K562 (cell line): ENCODE measurements at regions not wholly inside any gene's neighbourhood (a gene's known extent, or its start where the extent isn't known, plus 50 kb on each side); places are given as distances from the start of the nearest gene placed in this dataset.

ENCODE experiments used
- ATAC-seq: fragments of 200-7000 bp; cut with Tn5 transposase; 3 replicates; pipeline ENCODE4 v1.9.1; 2020; ENCODE audit warnings: moderate library complexity
- BruUV-seq: library from RNA; stranded (reverse); fragments of 400-500 nt; replicated peaks from 2 replicates; lab custom pipeline; 2021; lab: Mats Ljungman, UMichigan
- CTCF ChIA-PET: fragments of 300-600 bp; formaldehyde crosslinking; extraction: SDS; loops from one replicate; lab custom pipeline; 2021; ENCODE audit warnings: low intra/inter-chr PET ratio; lab: Yijun Ruan, JAX
- POLR2A ChIA-PET: fragments of 300-600, 350-650 bp; sonication (Branson Sonifier 250); formaldehyde crosslinking; extraction: SDS; loops from one replicate; lab custom pipeline; 2021; ENCODE audit warnings: antibody characterized with exemption, inconsistent platforms; lab: Yijun Ruan, JAX
- DNase-seq, 4 experiments: peaks; one replicate each; pipeline versions ENCODE4 v3.0.0 to v3.0.0-alpha.2; 2011 to 2018; ENCODE audit warnings: low spot score in 3 of 4, mixed read lengths in 3 of 4; ENCODE audit errors: extremely low read depth in 1 of 4
- FAIRE-seq: peaks from 2 replicates; lab custom pipeline; 2011; peaks lifted over from hg19 to GRCh38; lab: Jason Lieb, UNC
- H2AFZ ChIP-seq: 2 replicates; pipeline ENCODE4 v1.6.0; 2011; ENCODE audit warnings: low read depth, low read length, control low read depth, inconsistent platforms
- H3K27ac ChIP-seq: fragments of 200-600 bp; 3 replicates; pipeline ENCODE4 v1.8.0; 2011; ENCODE audit warnings: low read depth, mild to moderate bottlenecking, control low read depth, inconsistent platforms, low read length, moderate library complexity, mixed read lengths; ENCODE audit errors: extremely low read depth
- H3K27me3 ChIP-seq, 2 experiments: fragments of 300-600 bp in 1 of 2; 2 replicates in 1 of 2; 3 replicates in 1 of 2; pipeline versions ENCODE4 v1.6.0 to v1.8.0; 2011; ENCODE audit warnings: inconsistent platforms in 2 of 2, low read length in 2 of 2, mild to moderate bottlenecking in 1 of 2, mixed read lengths in 1 of 2, moderate library complexity in 1 of 2; ENCODE audit not compliant: control insufficient read depth in 2 of 2, insufficient read depth in 2 of 2
- H3K36me3 ChIP-seq: fragments of 300-600 bp; 3 replicates; pipeline ENCODE4 v1.8.0; 2011; ENCODE audit warnings: mild to moderate bottlenecking, low read length, inconsistent platforms; ENCODE audit not compliant: control insufficient read depth, insufficient read depth
- H3K4me1 ChIP-seq, 2 experiments: fragments of 200-600 bp in 1 of 2; replicated peaks in 1 of 2; 2 replicates in 1 of 2; 3 replicates in 1 of 2; pipeline versions ENCODE4 v1.5.1 to v1.8.0; 2011; ENCODE audit warnings: inconsistent platforms in 2 of 2, low read length in 2 of 2, mild to moderate bottlenecking in 1 of 2, mixed read lengths in 1 of 2, moderate library complexity in 1 of 2; ENCODE audit not compliant: control insufficient read depth in 2 of 2, insufficient read depth in 2 of 2
- H3K4me2 ChIP-seq: 2 replicates; pipeline ENCODE4 v1.6.1; 2011; ENCODE audit warnings: low read length, control low read depth, inconsistent platforms, mixed read lengths; ENCODE audit not compliant: insufficient read depth
- H3K4me3 ChIP-seq: fragments of 200-600 bp; sonication (generic), shearing (Covaris generic); 2 replicates; pipeline ENCODE4 v1.5.1; 2016; ENCODE audit warnings: control low read depth, inconsistent platforms
- H3K79me2 ChIP-seq: fragments of 200-600 bp; 3 replicates; pipeline ENCODE4 v1.8.0; 2011; ENCODE audit warnings: low read length, inconsistent platforms; ENCODE audit not compliant: control insufficient read depth, insufficient read depth
- H3K9ac ChIP-seq, 2 experiments: 2 replicates each; pipeline versions ENCODE4 v1.6.0 to v1.6.1; 2011; ENCODE audit warnings: low read depth in 2 of 2, low read length in 2 of 2, control low read depth in 1 of 2, inconsistent platforms in 1 of 2, mild to moderate bottlenecking in 1 of 2, mixed read lengths in 1 of 2; ENCODE audit not compliant: insufficient read depth in 1 of 2
- H3K9me1 ChIP-seq: one replicate; pipeline ENCODE4 v1.6.0; 2011; ENCODE audit warnings: inconsistent platforms, mild to moderate bottlenecking, low read length, moderate library complexity; ENCODE audit not compliant: control insufficient read depth, insufficient read depth
- H3K9me3 ChIP-seq: replicated peaks from 2 replicates; pipeline ENCODE4 v1.5.1; 2011; ENCODE audit warnings: low read depth, low read length, inconsistent platforms; ENCODE audit not compliant: control insufficient read depth, insufficient read depth
- H4K20me1 ChIP-seq: replicated peaks from 2 replicates; pipeline ENCODE4 v1.6.1; 2011; ENCODE audit warnings: low read length, inconsistent platforms, mixed read lengths; ENCODE audit not compliant: control insufficient read depth, insufficient read depth
- CBX2 ChIP-seq: fragments of 200-600 bp; sonication (generic); IDR thresholded peaks from one replicate; pipeline ENCODE4 v1.6.1; 2012; ENCODE audit warnings: mild to moderate bottlenecking, low read length, inconsistent platforms; ENCODE audit not compliant: insufficient read depth, poor library complexity, severe bottlenecking
- HMG20A ChIP-seq: fragments of 450-650 bp; formaldehyde crosslinking; conservative IDR thresholded peaks from 2 replicates; pipeline ENCODE4 v1.4.0; 2020; ENCODE audit warnings: mild to moderate bottlenecking, mixed read lengths
- IRF2 ChIP-seq: sonication (generic); formaldehyde crosslinking; IDR thresholded peaks from 2 replicates; pipeline ENCODE4 v1.8.1; 2022; ENCODE audit warnings: mild to moderate bottlenecking, missing genetic modification reagents
- JUND ChIP-seq, 2 experiments: IDR thresholded peaks; 2 replicates in 1 of 2; 3 replicates in 1 of 2; pipeline ENCODE4 v1.6.1; 2011; ENCODE audit warnings: borderline replicate concordance in 2 of 2, low read depth in 2 of 2, low read length in 2 of 2, improper control_type of control experiment in 1 of 2, missing biosample characterization in 1 of 2, missing genetic modification characterization in 1 of 2, missing genetic modification reagents in 1 of 2
- PHTF2 ChIP-seq: fragments of 250-450 bp; sonication (Bioruptor Pico); IDR thresholded peaks from 2 replicates; pipeline ENCODE4 v1.5.0; 2021; ENCODE audit warnings: mild to moderate bottlenecking
- RFX1 ChIP-seq: fragments of 450-650 bp; IDR thresholded peaks from 2 replicates; pipeline ENCODE4 v1.6.1; 2016; ENCODE audit warnings: mild to moderate bottlenecking, moderate library complexity
- SLC30A9 ChIP-seq: fragments of 250-450 bp; sonication (Bioruptor Pico); IDR thresholded peaks from 2 replicates; pipeline ENCODE4 v1.8.0; 2022; ENCODE audit warnings: mild to moderate bottlenecking, moderate library complexity
- SMAD4 ChIP-seq: fragments of 250-450 bp; sonication (Bioruptor Pico); conservative IDR thresholded peaks from 2 replicates; pipeline ENCODE4 v1.8.0; 2021; ENCODE audit warnings: inconsistent platforms, mild to moderate bottlenecking, moderate library complexity
- SMARCE1 ChIP-seq: fragments of 450-650 bp; IDR thresholded peaks from 2 replicates; pipeline ENCODE4 v1.7.1; 2016; ENCODE audit warnings: mild to moderate bottlenecking
- XRCC3 ChIP-seq: fragments of 450-650 bp; IDR thresholded peaks from 2 replicates; pipeline ENCODE4 v1.6.1; 2017; ENCODE audit warnings: mild to moderate bottlenecking, moderate library complexity
- ZBTB7A ChIP-seq: IDR thresholded peaks from 2 replicates; pipeline ENCODE4 v1.6.1; 2011; ENCODE audit warnings: low read depth, mild to moderate bottlenecking, low read length, moderate library complexity, borderline replicate concordance; ENCODE audit not compliant: control insufficient read depth
- ZNF766 ChIP-seq: fragments of 200-800 bp; sonication (Bioruptor generic); conservative IDR thresholded peaks from 2 replicates; pipeline ENCODE4 v1.6.1; 2016; ENCODE audit warnings: missing genetic modification characterization, missing compliant biosample characterization
- ZNF780A ChIP-seq: fragments of 250-450 bp; sonication (Bioruptor Pico); IDR thresholded peaks from 2 replicates; pipeline ENCODE4 v1.5.0; 2021; ENCODE audit warnings: mild to moderate bottlenecking
- WGBS: fragments of 100-300 bp; shearing (Covaris generic); methylation state at CpG from one replicate; pipeline ENCODE4 v1.1.6; 2016; ENCODE audit warnings: low coverage, mixed read lengths; ENCODE audit not compliant: insufficient coverage; ENCODE audit errors: missing lambda C conversion rate; 5-methylcytosine and 5-hydroxymethylcytosine counted together
- in situ Hi-C: fragments of 300-500 bp; cut with MboI; formaldehyde crosslinking; loops from 4 replicates; pipeline ENCODE4 v1.15.0; 2018; ENCODE audit warnings: inconsistent platforms, mixed read lengths
- intact Hi-C: fragments of 100-400 bp; cut with micrococcal nuclease; formaldehyde crosslinking; loops from 2 replicates; pipeline ENCODE4 v1.14.2; 2022

DNA sequence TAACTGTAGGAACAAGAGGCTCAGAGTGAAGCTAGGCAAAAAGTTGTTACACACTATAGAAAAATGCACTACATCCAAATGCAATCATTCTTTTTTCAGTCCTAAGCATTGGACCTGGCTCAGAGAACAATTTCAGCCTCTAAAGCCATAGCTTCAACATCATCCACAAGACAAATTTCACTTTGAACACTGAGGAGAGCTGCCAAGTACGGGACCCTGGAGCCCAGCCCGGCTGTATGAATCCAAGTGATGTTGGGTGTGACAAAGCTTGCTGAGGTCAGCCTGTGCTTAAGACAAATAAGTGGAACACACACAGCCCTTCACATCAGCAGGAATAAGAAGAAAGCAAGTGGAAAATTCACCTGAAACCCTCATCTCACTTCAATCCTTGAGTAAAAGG is 233.1 kb upstream of the PFKP start:
- no peaks in the 10 kb centered on the region for H4K20me1 ChIP-seq
- 0% methylated on average over 2 of the region's 2 CpGs for WGBS
- FAIRE-seq (no peak), DNase-seq (no peak), ATAC-seq (no peak)
- in situ Hi-C loops: no loop called here
- H3K9me1 ChIP-seq: no peaks in the 10 kb centered on the region
- intact Hi-C loops: no loop called here
- H3K27ac ChIP-seq: no peak overlapping the region
- no peak overlapping the region for H2AFZ ChIP-seq
- TF ChIP-seq CBX2 (no peak), JUND (IDR thresholded peaks at IDR 0.05; ENCODE audit: borderline replicate concordance, low read depth, low read length) (no peak), JUND (tag; IDR thresholded peaks at IDR 0.05; ENCODE audit: borderline replicate concordance, low read depth, low read length) (no peak), ZNF766 (CRISPR knock-in tag) (no peak), SMARCE1 (no peak), SMAD4 (CRISPR knock-in tag) (no peak), XRCC3 (no peak), RFX1 (no peak), PHTF2 (CRISPR knock-in tag) (no peak), HMG20A (CRISPR knock-in tag) (no peak), SLC30A9 (no peak), ZNF780A (CRISPR knock-in tag) (no peak), IRF2 (CRISPR knock-in tag) (no peak), ZBTB7A (no peak)
- H3K4me2 ChIP-seq: no peak overlapping the region
- ChIA-PET CTCF (no interaction called here), POLR2A (no interaction called here)
- H3K79me2 ChIP-seq: no peaks in the 10 kb centered on the region
- H3K4me3 ChIP-seq: no peak overlapping the region
- H3K36me3 ChIP-seq: no peaks in the 10 kb centered on the region
- H3K9me3 ChIP-seq: no peaks in the 10 kb centered on the region
- BruUV-seq: no TSS peak
- H3K27me3 ChIP-seq: peaks cover 13 to 37% of the 10 kb centered on the region in 2 experiments
- no peak overlapping the region for H3K9ac ChIP-seq
- no peaks in the 10 kb centered on the region for H3K4me1 ChIP-seq
